HG03520 (cell line): ENCODE measurements at regions not wholly inside any gene's neighbourhood (a gene's known extent, or its start where the extent isn't known, plus 50 kb on each side); places are given as distances from the start of the nearest gene placed in this dataset.

ENCODE experiments used
- ATAC-seq: cut with Tn5 transposase; IDR thresholded peaks from one replicate; pipeline ENCODE4 v1.9.1; 2021; ENCODE audit warnings: mild to moderate bottlenecking, moderate library complexity; ENCODE audit not compliant: unreplicated experiment

DNA sequence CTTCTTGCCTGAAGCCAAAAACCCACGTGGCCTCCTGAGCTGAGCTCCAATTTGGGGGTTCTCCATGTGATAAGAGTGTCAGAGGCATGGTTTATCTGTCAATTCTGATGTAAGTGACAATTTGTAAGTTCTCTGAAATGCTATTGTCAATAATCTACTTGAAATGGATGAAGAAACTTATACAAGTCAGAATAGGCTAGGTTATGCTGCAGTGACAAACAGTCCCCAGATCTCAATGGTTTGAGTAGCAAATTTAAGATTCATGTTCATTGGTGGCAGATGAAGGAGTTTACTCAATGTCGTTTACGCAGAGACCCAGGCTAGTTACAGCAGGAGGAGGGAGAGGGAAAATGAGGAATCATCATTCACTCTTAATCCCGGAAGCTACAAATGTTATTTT, 352.4 kb downstream of the KIF16B start:
- ATAC-seq = no peak

DNA sequence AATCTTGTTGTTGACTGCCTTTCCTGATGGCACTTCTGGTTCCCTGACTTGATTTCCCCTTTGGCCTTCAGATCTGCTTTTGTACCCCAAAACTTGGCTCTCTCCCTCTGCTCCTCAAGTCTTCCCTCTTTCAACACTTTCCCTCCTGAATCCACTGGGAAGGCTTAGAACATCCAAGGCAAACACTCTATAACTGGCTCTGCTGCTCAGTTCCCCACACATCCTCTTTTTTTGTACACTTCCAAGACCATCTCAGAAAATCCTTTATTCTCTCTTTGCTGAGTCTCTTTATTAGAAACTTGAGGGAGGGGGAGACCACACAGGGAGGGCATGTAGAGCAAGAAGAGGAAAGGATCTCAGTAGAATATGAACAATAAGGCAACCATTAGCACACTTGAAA, 354.1 kb downstream of the KIF16B start:
- ATAC-seq = no peak

DNA sequence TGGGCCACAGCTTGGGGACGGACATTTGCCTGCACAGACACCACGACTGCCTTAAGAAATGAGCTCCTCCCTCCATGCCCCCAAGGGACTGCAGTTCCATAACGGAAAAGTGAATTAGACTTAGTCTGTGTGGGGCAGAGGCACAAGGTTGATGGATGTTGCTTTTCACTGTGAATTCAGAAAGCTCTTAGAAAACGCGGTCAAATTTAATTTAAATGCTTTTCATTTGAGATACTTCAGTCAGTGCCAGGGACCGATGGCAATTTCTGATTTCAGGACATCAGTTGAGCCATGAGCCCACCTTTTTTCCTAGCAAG, 356.4 kb downstream of the KIF16B start:
- no peak for ATAC-seq

GRCh38 chr20:16216227-16216913, 356.9 kb downstream of the KIF16B start:
- no peak for ATAC-seq

GRCh38 chr20:16215041-16215440, 358.2 kb downstream of the KIF16B start:
- ATAC-seq = no peak

DNA sequence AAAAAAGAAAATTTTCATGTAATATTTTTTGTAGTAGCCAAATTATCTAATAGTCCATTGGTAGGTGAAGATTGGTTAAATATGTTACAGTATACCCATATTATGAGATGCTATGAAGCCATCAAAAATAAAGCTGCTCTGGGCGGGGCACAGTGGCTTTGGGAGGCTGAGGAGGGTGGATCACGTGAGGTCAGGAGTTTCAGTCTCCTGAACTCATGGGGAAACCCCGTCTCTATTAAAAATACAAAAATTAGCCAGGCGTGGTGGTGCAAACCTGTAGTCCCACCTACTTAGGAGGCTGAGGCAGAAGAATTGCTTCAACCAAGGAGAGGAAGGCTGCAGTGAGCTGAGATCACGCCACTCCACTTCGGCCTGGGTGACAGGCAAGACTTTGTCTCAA, 360.5 kb downstream of the KIF16B start:
- no peak for ATAC-seq

GRCh38 chr20:16209951-16210361, 363.3 kb downstream of the KIF16B start:
- no peak for ATAC-seq

GRCh38 chr20:16209357-16209756, 363.9 kb downstream of the KIF16B start:
- no peak for ATAC-seq

GRCh38 chr20:16208443-16208842, 364.8 kb downstream of the KIF16B start:
- ATAC-seq = no peak

DNA sequence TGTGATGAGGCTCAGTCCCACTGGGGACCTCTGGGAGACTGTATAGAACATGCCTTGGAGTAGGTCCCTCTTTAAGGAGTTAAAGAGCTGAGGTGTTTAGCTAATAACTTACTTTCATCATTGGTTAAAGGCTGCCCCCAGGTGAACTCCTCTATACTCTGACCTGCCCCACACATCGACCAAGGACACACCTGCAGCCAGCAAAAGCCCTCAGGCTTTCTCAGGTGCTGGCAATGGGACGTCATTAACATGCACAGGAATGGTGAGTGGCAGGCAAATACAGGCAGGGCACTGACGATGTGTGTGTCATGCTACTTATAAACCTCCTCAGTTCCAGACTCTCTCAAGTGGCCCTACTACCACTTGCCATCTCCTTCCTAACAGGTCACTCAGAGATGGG, 366.4 kb downstream of the KIF16B start:
- no peak for ATAC-seq

DNA sequence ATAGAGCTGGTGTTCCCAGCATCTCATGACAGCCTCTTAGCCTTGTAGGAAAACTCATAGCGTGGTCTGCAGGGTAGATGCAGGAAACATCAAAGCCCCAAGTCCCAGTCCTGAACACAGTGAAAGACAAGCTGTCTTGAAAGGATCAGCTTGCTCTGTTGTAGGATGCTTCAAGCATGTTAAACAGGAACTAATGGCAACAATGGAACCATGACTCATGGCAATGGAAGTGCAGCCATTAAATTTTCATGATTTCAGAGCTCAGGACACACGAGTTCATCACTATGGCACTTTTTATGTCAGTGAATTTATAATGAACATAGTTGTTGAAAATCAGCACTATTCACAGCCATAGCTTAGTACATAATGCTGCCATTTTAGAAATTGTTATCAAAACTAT, 367.7 kb downstream of the KIF16B start:
- ATAC-seq = no peak

DNA sequence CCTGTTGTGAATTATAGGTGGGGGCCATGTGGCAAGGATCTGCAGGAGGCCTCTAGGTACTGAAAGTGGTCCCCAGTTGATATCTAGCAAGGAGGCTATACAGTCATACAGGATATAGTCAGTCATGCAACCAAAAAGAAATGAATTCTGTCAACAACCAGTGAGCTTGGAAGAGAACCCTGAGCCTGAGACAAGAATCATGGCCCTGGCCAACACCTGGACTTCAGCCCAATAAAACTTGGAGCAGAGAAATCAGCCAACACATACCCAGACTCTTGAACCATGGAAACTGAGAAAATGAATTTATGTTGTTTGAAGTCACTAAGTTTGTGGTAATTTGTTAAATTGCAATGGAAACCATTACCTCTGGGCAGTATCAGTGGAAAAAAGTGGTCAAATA, 370.2 kb downstream of the KIF16B start:
- no peak for ATAC-seq

DNA sequence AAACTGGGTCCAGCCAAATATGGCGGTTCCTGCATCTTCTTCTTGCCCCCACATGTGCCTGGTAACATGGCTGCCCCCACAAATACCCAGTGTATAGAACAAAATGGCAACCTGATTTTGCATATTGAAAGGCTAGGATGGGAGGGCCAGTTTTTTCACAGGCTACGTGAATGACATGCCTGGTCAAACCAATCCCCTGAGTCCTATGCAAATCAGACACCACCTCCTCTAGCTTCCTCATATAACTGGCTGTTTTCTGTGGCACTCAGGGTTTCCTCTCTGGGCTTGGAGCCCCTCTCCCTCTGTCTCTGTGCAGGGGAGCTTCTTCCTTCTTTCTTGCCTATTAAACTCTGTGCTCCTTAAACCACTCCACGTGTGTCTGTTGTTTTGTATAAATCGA, 372.1 kb downstream of the KIF16B start:
- ATAC-seq = no peak

DNA sequence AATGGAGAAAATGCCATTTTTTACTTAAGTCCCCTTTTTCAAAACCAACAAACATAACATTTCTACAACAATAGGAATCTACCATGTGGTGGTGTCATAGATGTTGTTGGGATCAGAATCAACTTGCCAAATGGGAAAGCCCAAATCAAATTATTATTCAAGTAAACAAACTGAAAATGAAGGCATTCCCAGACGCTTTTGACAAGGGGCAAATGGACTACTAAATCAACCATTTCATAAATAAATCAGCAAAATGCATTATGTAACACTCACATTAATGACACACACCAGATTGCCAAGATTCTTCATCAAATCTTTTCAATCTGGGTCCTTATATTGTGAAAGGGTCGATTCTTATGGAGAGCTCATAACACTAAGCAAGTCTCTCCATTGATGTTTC, 375.6 kb downstream of the KIF16B start:
- no peak for ATAC-seq

GRCh38 chr20:16195671-16196070, 377.6 kb downstream of the KIF16B start:
- ATAC-seq = no peak

DNA sequence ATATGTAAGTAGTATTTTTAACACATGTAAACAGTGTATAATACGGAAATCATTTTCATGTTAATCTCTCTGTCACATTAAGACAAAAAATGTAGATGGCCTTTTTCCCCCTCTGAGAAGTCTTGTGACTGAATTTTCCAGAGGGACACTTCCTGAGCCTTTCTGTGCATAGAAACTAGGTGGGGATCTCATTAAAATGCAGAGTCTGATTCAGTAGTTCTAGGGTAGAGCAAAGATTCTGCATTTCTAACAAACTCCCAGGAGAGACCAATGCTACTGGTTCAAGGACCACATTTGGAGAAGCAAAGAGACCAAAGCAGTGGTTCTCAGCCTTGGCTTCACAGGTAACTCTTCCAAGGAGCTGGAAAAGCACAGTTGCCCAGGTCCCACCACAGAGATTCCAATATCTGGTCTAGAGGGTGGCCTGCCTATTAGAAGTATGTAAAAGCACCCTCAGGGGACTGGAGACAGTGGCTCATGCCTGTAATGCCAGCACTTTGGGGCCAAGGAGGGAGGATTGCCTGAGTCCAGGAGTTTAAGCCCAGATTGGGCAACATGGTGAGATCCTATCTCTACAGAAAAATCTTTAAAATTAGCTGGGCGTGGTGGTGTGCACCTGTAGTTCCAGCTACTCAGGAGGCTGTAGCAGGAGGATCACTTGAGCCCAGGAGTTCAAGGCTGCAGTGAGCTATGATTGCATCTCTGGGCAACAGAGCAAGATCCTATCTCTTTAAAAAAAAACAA, 378.5 kb downstream of the KIF16B start:
- ATAC-seq = no peak

DNA sequence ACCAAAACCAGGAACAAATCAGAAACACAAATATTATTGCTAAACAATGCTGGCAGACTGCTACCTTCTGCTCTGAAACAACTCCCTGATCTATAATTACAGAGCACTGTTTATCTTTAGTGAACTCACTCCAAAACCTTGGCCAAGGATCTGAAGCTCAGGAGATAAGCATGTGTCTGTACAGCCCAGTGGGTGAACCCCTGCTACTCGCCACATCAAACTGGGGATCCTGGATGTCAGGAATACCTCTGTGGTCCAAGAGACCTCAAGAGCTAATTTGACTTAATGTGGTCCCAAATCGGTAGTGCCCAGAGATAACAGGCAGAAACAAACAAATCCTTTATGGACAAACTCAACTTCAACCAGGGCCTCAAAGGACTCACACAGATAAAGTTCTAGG, 381.8 kb downstream of the KIF16B start:
- no peak for ATAC-seq

DNA sequence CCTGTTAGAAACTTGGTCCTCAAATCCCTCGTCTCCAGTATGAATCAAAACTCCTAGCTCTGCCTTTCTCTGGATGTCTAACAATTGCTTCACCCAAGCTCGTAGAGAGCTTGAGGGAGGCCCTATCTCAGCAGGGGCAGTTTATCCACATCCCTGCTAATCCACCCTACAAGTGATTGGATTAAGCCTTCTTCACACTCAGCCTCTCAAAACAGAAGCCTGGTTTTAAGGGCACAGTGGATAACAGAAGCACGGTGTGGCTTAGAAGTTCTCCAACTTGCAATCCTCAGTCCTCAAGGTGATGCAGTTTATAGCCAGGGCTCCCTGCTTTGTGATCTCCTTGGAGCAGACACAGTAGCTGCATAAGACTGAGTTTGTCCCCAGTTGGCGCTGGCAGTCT, 383.9 kb downstream of the KIF16B start:
- no peak for ATAC-seq

GRCh38 chr20:16187956-16188616, 385.2 kb downstream of the KIF16B start:
- ATAC-seq = no peak

- no peak for ATAC-seq
Measured at GRCh38 chr20:16179919-16180318, 393.3 kb downstream of the KIF16B start.

DNA sequence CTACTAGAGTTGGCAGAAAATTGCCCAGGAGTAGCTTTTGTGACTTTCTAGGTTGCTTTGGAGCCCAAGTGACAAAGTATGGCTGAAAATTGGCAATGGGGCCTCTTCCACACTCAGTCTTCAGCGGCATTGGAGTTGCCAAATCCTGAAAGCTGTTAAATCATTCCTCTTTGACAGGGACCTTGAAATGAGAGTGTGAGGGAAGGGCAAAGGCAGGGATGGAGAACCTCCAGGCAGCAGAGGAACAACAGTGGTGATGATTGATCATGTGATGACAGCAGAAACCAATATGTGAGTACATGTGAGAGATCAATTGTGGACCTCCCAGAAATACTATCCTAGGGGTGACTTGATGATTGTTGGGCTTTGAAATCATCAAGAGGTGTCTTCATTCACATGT, 393.9 kb downstream of the KIF16B start:
- ATAC-seq = no peak

GRCh38 chr20:16178546-16179135, 394.6 kb downstream of the KIF16B start:
- no peak for ATAC-seq
